Stimulated activated CD8-positive, alpha-beta memory T cell treated with anti-CD3 and anti-CD28 coated beads, Interleukin-7, amount 100 ng/mL, for 4 hours (primary cell): ENCODE measurements at regions not wholly inside any gene's neighbourhood (a gene's known extent, or its start where the extent isn't known, plus 50 kb on each side); places are given as distances from the start of the nearest gene placed in this dataset.

Experiments used
- DNase-seq, 2 donors: peaks; one replicate each; pipeline ENCODE4 v3.0.0-alpha.2; 2020; ENCODE audit warnings: low read depth in 2 of 2

- no peak for DNase-seq
Measured at GRCh38 chrX:17206584-17206983, 168.4 kb upstream of the NHS start.

GRCh38 chrX:17214962-17215361, 160.0 kb upstream of the NHS start:
- DNase-seq, result no peak

GRCh38 chrX:17226736-17227135, 148.3 kb upstream of the NHS start:
- DNase-seq, result no peak

GRCh38 chrX:17237146-17237545, 137.9 kb upstream of the NHS start:
- no peak for DNase-seq

GRCh38 chrX:17242470-17242869, 132.5 kb upstream of the NHS start:
- DNase-seq, result peak in 1 of 2 donors; percentile 0

DNA sequence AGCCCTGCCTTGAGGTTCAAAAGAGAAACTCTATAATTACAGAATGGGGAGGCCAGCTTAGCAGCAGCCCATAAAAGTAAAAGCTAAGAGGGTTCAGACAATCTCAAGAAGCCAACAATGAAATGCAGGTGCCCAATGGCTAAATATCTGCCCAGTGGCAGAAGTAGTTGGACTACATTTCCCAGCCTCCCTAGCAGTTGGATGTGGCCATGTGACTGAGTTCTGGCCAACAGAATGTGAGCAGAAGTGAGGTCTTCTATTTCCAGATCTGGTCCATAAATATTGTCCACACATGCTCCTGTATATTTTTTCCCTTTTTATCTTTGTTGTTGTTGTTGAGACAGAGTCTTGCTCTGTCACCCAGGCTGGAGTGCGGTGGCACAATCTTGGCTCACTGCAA, 127.9 kb upstream of the NHS start:
- DNase-seq, result no peak

DNA sequence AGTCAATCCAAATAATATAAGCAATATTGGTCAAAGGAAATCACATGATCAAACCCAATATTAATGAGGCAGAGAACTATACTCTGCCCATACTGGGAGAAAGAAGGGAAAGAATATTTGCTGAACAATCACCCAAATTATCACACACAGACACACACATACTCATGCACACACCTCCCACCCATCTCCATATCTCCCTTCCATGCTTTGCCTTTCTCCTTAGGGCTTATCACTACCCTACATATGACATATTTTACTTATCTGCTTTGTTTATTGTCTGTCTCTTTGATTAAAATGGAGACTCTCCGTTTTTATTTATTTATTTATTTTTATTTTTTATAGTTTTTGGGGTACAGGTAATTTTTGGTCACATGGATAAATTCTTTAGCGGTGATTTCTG, 112.9 kb upstream of the NHS start:
- DNase-seq, result no peak

GRCh38 chrX:17266136-17266535, 108.9 kb upstream of the NHS start:
- no peak for DNase-seq

DNA sequence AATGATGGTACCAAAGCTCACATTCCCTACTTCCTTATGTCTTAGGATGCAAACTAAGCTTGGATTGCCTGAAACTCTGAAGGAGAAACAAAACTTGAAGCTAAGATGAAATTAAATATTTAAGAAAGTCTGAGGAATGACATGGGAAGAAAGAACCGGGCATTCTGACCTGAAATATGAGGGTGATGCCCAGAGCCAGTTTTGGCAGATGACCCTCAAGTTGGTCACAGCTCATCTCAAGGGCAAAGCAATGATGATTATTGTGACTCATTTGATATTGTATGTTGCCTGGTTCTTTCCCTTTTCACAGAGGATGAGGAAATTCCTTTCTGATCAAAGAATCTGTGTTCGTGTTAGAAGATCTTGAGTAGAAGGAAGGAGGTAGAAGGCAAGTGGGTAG, 96.0 kb upstream of the NHS start:
- DNase-seq, result no peak

DNA sequence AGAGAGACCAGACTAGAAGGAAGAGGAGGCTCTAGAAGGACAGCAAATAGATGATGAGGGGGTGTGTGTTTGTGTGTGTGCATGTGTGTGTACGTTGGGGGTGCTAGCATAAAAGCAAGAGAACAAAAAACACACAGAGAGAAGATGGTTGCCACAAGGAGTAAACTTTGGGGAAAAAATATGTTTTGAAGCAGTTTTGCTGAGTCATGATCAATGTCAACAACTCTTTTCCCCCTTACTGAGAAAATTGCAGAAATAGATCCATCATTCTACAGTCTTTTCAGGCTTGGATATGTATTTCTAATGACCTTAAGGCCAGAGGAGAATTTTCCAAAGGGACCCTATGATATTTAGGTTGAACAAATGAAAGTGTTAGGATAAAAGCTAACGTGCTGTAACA, 89.0 kb upstream of the NHS start:
- DNase-seq, result no peak

- DNase-seq, result no peak
Measured at GRCh38 chrX:17291171-17291900, 83.7 kb upstream of the NHS start.

DNA sequence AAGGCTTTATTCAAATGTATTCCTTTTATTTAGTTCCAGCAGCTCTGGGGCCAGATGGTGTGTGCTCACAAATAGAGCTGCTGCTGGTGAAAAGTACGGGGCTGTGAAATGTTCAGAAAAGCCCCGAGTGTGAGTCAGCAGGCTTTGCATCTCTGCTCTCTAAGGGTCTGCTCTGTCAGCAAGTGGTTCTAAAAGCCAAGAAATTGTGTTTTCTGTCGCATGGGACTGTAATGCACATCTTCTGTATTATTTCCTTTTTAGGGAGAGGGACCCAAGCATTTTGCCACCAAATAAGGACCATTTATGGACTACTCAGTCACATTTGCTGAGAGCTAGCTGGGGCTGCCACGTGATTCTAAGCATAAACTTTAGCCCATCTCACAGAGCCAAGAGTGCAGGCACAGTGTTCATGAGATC, 82.9 kb upstream of the NHS start:
- no peak for DNase-seq

DNA sequence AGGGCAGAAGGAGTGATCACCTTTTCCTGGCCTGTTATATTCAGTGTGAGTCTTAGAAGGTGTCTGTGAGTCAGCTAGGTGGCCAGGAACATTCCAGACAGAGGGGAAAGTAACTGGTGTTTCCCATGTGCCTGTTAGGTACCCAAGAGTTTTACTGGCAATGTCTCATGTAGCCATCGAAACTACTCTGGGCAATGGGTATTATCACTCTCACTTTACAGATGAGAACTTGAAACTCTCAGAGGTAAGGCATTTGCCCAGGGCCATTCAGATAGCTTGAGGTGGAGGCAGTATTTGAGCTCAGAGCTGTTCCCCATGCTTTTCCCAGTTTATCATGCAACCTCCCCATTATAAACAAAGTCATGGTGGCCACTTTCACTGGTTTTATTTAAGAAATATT, 80.4 kb upstream of the NHS start:
- no peak for DNase-seq

DNA sequence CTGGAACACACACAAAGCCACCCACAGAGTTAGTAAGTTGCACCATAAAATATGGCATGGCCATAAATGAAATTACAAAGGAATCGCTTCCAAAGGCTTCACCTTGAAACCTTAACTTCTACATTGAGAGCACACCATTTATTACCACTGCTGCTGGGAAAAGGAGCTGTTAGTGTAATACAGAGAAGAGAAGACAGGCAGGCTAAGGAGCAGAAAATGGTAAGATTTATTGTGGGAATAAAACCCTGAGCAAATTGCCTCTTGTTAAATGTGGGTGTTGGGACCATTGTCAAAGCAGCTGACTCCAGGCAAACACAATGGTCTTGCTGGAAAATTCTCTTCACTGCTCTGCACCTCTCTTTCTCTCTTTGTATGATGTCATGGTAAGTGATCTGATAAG, 79.2 kb upstream of the NHS start:
- no peak for DNase-seq

- DNase-seq, result no peak
Measured at GRCh38 chrX:17298564-17298963, 76.4 kb upstream of the NHS start.

GRCh38 chrX:17299206-17299605, 75.8 kb upstream of the NHS start:
- no peak for DNase-seq

- no peak for DNase-seq
Measured at GRCh38 chrX:17323397-17323796, 51.6 kb upstream of the NHS start.
